ENCODE measurements at regions not wholly inside any gene's neighbourhood (a gene's known extent, or its start where the extent isn't known, plus 50 kb on each side); places are given as distances from the start of the nearest gene placed in this dataset.

GRCh38 chr12:132407451-132407961 lies 78.1 kb upstream of the GALNT9 start:
- WGBS, result 59% methylated on average over 32 of the region's 32 CpGs
- no peaks in the 10 kb centered on the region for H3K4me1 ChIP-seq (ENCODE audit: insufficient read depth)
- no peak for DNase-seq (ENCODE audit: extremely low spot score)
- H3K27ac ChIP-seq (ENCODE audit: low read depth), result no peak overlapping the region
- H3K4me3 ChIP-seq (ENCODE audit: low read depth, low read length), result no peak overlapping the region
- no peaks in the 10 kb centered on the region for H3K36me3 ChIP-seq (ENCODE audit: insufficient read depth)

GRCh38 chr12:132406493-132407450 lies 77.4 kb upstream of the GALNT9 start:
- Histone ChIP-seq H3K36me3 (ENCODE audit: insufficient read depth) (no peaks in the 10 kb centered on the region), H3K4me3 (ENCODE audit: low read depth, low read length) (no peak overlapping the region), H3K4me1 (ENCODE audit: insufficient read depth) (no peaks in the 10 kb centered on the region), H3K27ac (ENCODE audit: low read depth) (no peak overlapping the region)
- WGBS, result 80% methylated on average over 67 of the region's 67 CpGs
- DNase-seq (ENCODE audit: extremely low spot score), result no peak

- Histone ChIP-seq H3K4me3 (ENCODE audit: low read depth, low read length) (no peak overlapping the region), H3K36me3 (ENCODE audit: insufficient read depth) (no peaks in the 10 kb centered on the region), H3K4me1 (ENCODE audit: insufficient read depth) (no peaks in the 10 kb centered on the region), H3K27ac (ENCODE audit: low read depth) (no peak overlapping the region)
- 72% methylated on average over 22 of the region's 22 CpGs for WGBS
- no peak for DNase-seq (ENCODE audit: extremely low spot score)
Measured at GRCh38 chr12:132405742-132406251, 76.4 kb upstream of the GALNT9 start.

- no peaks in the 10 kb centered on the region for H3K36me3 ChIP-seq (ENCODE audit: insufficient read depth)
Measured at GRCh38 chr12:132404951-132405741, 75.8 kb upstream of the GALNT9 start.

GRCh38 chr12:132404435-132404855 lies 75.1 kb upstream of the GALNT9 start:
- H3K4me3 ChIP-seq (ENCODE audit: low read depth, low read length), result no peak overlapping the region
- DNase-seq (ENCODE audit: extremely low spot score), result no peak
- 73% methylated on average over 7 of the region's 7 CpGs for WGBS
- no peaks in the 10 kb centered on the region for H3K4me1 ChIP-seq (ENCODE audit: insufficient read depth)
- no peaks in the 10 kb centered on the region for H3K36me3 ChIP-seq (ENCODE audit: insufficient read depth)
- no peak overlapping the region for H3K27ac ChIP-seq (ENCODE audit: low read depth)

More at GRCh38 chr12:132404951-132405741, 75.8 kb upstream of the GALNT9 start:
- DNase-seq (ENCODE audit: extremely low spot score), result no peak
- H3K4me1 ChIP-seq (ENCODE audit: insufficient read depth), result no peaks in the 10 kb centered on the region
- no peak overlapping the region for H3K27ac ChIP-seq (ENCODE audit: low read depth)
- no peak overlapping the region for H3K4me3 ChIP-seq (ENCODE audit: low read depth, low read length)
- 58% methylated on average over 36 of the region's 36 CpGs for WGBS

GRCh38 chr12:132403636-132404434 lies 74.4 kb upstream of the GALNT9 start:
- no peaks in the 10 kb centered on the region for H3K36me3 ChIP-seq (ENCODE audit: insufficient read depth)
- DNase-seq (ENCODE audit: extremely low spot score), result no peak
- no peaks in the 10 kb centered on the region for H3K4me1 ChIP-seq (ENCODE audit: insufficient read depth)
- no peak overlapping the region for H3K27ac ChIP-seq (ENCODE audit: low read depth)
- H3K4me3 ChIP-seq (ENCODE audit: low read depth, low read length), result no peak overlapping the region
- 86% methylated on average over 35 of the region's 35 CpGs for WGBS

- H3K4me3 ChIP-seq (ENCODE audit: low read depth, low read length), result no peak overlapping the region
- H3K27ac ChIP-seq (ENCODE audit: low read depth), result no peak overlapping the region
- H3K36me3 ChIP-seq (ENCODE audit: insufficient read depth), result no peaks in the 10 kb centered on the region
- no peaks in the 10 kb centered on the region for H3K4me1 ChIP-seq (ENCODE audit: insufficient read depth)
- DNase-seq (ENCODE audit: extremely low spot score), result no peak
- WGBS, result 59% methylated on average over 23 of the region's 23 CpGs
Measured at GRCh38 chr12:132402831-132403416, 73.5 kb upstream of the GALNT9 start.

GRCh38 chr12:132401982-132402381 lies 72.6 kb upstream of the GALNT9 start:
- no peaks in the 10 kb centered on the region for H3K4me1 ChIP-seq (ENCODE audit: insufficient read depth)
- H3K27ac ChIP-seq (ENCODE audit: low read depth), result no peak overlapping the region
- 88% methylated on average over 1 of the region's 1 CpG for WGBS
- H3K36me3 ChIP-seq (ENCODE audit: insufficient read depth), result no peaks in the 10 kb centered on the region
- H3K4me3 ChIP-seq (ENCODE audit: low read depth, low read length), result no peak overlapping the region
- no peak for DNase-seq (ENCODE audit: extremely low spot score)

GRCh38 chr12:132400011-132400641 lies 70.7 kb upstream of the GALNT9 start:
- no peak overlapping the region for H3K4me3 ChIP-seq (ENCODE audit: low read depth, low read length)
- no peak overlapping the region for H3K27ac ChIP-seq (ENCODE audit: low read depth)
- no peaks in the 10 kb centered on the region for H3K36me3 ChIP-seq (ENCODE audit: insufficient read depth)
- WGBS, result 14% methylated on average over 31 of the region's 31 CpGs
- no peak for DNase-seq (ENCODE audit: extremely low spot score)
- no peaks in the 10 kb centered on the region for H3K4me1 ChIP-seq (ENCODE audit: insufficient read depth)

- DNase-seq (ENCODE audit: extremely low spot score), result no peak
- WGBS, result 82% methylated on average over 43 of the region's 43 CpGs
- no peak overlapping the region for H3K4me3 ChIP-seq (ENCODE audit: low read depth, low read length)
Measured at GRCh38 chr12:132399092-132400010, 70.0 kb upstream of the GALNT9 start.

GRCh38 chr12:132398386-132398991 lies 69.1 kb upstream of the GALNT9 start:
- Histone ChIP-seq H3K4me3 (ENCODE audit: low read depth, low read length) (no peak overlapping the region), H3K36me3 (ENCODE audit: insufficient read depth) (no peaks in the 10 kb centered on the region), H3K4me1 (ENCODE audit: insufficient read depth) (no peaks in the 10 kb centered on the region), H3K27ac (ENCODE audit: low read depth) (no peak overlapping the region)
- 75% methylated on average over 24 of the region's 24 CpGs for WGBS
- no peak for DNase-seq (ENCODE audit: extremely low spot score)

More at GRCh38 chr12:132399092-132400010, 70.0 kb upstream of the GALNT9 start:
- no peaks in the 10 kb centered on the region for H3K36me3 ChIP-seq (ENCODE audit: insufficient read depth)
- H3K27ac ChIP-seq (ENCODE audit: low read depth), result no peak overlapping the region
- no peaks in the 10 kb centered on the region for H3K4me1 ChIP-seq (ENCODE audit: insufficient read depth)
